ENCODE measurements at regions not wholly inside any gene's neighbourhood (a gene's known extent, or its start where the extent isn't known, plus 50 kb on each side); places are given as distances from the start of the nearest gene placed in this dataset.

- TF ChIP-seq EP300 (IDR thresholded peaks at IDR 0.05; ENCODE audit: borderline replicate concordance) (no peak), NFIC (IDR thresholded peaks at IDR 0.05) (no peak), FOXM1 (IDR thresholded peaks at IDR 0.05; ENCODE audit: borderline replicate concordance, low read depth) (no peak)
Observed at GRCh38 chr1:68332041-68332440, 99.7 kb upstream of the WLS start.

All from Ishikawa (cell line).